HCT116 (cell line): ENCODE measurements at regions not wholly inside any gene's neighbourhood (a gene's known extent, or its start where the extent isn't known, plus 50 kb on each side); places are given as distances from the start of the nearest gene placed in this dataset.

Experiments
- CTCF ChIP-seq, 3 experiments: fragments of 200-600 bp in 1 of 3; sonication (generic) in 1 of 3; IDR thresholded peaks in 2 of 3; conservative IDR thresholded peaks in 1 of 3; 2 replicates each; pipeline ENCODE4 v1.5.1; 2012 to 2017; ENCODE audit warnings: low read depth in 2 of 3, low read length in 2 of 3, antibody characterized with exemption in 1 of 3, borderline replicate concordance in 1 of 3, control low read depth in 1 of 3, mild to moderate bottlenecking in 1 of 3, mixed read lengths in 1 of 3, mixed run types in 1 of 3, moderate library complexity in 1 of 3; ENCODE audit not compliant: insufficient read depth in 1 of 3
- EZH2phosphoT487 ChIP-seq: fragments of 200-600 bp; IDR thresholded peaks from 2 replicates; pipeline ENCODE4 v1.6.1; 2018; ENCODE audit warnings: antibody characterized with exemption, borderline replicate concordance
- MAX ChIP-seq: IDR thresholded peaks from 2 replicates; pipeline ENCODE4 v1.6.1; 2012
- POLR2AphosphoS5 ChIP-seq: IDR thresholded peaks from 2 replicates; pipeline ENCODE4 v1.6.1; 2011; ENCODE audit warnings: mild to moderate bottlenecking, low read depth, low read length, moderate library complexity
- RAD21 ChIP-seq: IDR thresholded peaks from 2 replicates; pipeline ENCODE4 v1.6.1; 2012; ENCODE audit warnings: low read depth, mild to moderate bottlenecking
- SRF ChIP-seq: IDR thresholded peaks from 2 replicates; pipeline ENCODE4 v1.6.1; 2012; ENCODE audit warnings: low read depth
- YY1 ChIP-seq: IDR thresholded peaks from 2 replicates; pipeline ENCODE4 v1.6.1; 2011; ENCODE audit warnings: low read length, low read depth, moderate library complexity, mild to moderate bottlenecking; ENCODE audit not compliant: insufficient replicate concordance; ENCODE audit errors: extremely low read depth
- ZFX ChIP-seq: fragments of 450-650 bp; IDR thresholded peaks from 2 replicates; pipeline ENCODE4 v1.6.1; 2017

- TF ChIP-seq RAD21 (no peak), POLR2AphosphoS5 (no peak), CTCF (IDR thresholded peaks at IDR 0.05 in 2 of 3, conservative IDR thresholded peaks at IDR 0.05 in 1 of 3; ENCODE audit: borderline replicate concordance in 1 of 3, insufficient read depth in 1 of 3, low read depth in 2 of 3, low read length in 2 of 3) (no peak), YY1 (no peak), EZH2phosphoT487 (no peak), SRF (no peak), ZFX (no peak), MAX (no peak)
These were observed 168.6 kb downstream of the MACROH2A1 start for GRCh38 chr5:135230251-135230925.
